ENCODE measurements at regions not wholly inside any gene's neighbourhood (a gene's known extent, or its start where the extent isn't known, plus 50 kb on each side); places are given as distances from the start of the nearest gene placed in this dataset.
"Not testable (repeated sequence)": the region's sequence is repeated elsewhere in the genome, so short reads cannot be mapped to it uniquely, and the experiment has no call there.

DNA sequence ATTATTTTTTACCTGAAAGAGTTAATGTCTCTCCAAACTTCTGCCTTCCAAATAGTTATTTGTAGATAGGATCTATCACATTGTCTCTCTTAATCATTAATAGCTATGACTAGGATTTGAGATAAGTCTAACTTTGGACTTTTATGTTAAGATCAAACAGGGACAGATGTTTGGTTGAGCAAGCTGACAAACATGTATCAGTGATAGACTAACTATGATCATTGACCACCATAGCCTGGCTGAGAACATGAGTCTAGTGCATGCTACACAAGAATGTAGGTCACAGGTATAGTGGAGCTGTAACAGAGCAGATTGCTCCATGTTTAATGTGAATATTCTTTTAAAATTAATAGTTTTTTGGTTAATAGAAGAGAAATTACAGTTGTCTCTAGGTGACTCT lies 52.0 kb downstream of the SYT15B start:
- CTCF ChIA-PET; DNase-seq (ENCODE audit: low read depth, low spot score); H3K4me3 ChIP-seq (ENCODE audit: low read depth, low read length); POLR2A ChIA-PET: not testable (repeated sequence)

DNA sequence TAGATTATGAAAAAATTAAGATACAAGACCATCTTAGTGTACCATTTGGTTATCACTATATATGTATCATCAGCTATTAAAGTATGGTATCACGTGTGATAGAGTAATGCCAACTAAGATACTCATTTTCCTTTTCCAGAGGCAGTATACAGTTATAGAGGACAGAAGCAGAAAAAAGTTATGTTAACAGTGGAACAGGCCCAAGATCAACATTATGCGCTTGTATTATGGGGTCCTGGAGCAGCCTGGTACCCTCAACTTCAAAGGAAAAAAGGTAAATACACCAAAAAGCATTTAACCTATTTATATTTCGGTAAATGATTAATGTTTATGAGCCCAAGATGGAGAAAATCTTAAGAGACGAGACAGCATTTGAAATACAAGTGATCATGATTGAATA lies 52.9 kb downstream of the SYT15B start:
- H3K4me3 ChIP-seq (ENCODE audit: low read depth, low read length); POLR2A ChIA-PET: not testable (repeated sequence)

DNA sequence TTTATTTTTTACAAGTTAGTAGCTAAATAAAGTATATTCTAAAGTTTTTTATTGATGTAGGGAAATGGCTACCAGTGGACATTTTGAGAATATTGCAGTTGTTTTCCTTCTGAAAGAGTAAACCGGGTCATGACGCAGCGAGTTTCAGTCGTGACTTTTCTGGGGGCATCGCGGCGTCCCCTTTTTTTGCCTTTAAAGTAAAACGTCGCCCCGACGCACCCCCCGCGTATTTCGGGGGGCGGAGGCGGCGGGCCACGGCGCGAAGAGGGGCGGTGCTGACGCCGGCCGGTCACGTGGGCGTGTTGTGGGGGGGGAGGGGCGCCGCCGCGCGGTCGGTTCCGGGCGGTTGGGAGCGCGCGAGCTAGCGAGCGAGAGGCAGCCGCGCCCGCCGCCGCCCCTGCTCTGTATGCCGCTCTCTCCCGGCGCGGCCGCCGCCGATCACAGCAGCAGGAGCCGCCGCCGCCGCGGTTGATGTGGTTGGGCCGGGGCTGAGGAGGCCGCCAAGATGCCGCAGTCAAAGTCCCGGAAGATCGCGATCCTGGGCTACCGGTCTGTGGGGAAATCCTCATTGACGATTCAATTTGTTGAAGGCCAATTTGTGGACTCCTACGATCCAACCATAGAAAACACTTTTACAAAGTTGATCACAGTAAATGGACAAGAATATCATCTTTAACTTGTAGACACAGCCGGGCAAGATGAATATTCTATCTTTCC lies 57.5 kb downstream of the SYT15B start:
- POLR2A ChIA-PET; CTCF ChIA-PET; DNase-seq (ENCODE audit: low read depth, low spot score): not testable (repeated sequence)
- peak overlapping the region; percentile 47 for H3K4me3 ChIP-seq (ENCODE audit: low read depth, low read length)

More for the DNA sequence above, 52.9 kb downstream of the SYT15B start:
- DNase-seq (ENCODE audit: low read depth, low spot score); CTCF ChIA-PET: not testable (repeated sequence)

DNA sequence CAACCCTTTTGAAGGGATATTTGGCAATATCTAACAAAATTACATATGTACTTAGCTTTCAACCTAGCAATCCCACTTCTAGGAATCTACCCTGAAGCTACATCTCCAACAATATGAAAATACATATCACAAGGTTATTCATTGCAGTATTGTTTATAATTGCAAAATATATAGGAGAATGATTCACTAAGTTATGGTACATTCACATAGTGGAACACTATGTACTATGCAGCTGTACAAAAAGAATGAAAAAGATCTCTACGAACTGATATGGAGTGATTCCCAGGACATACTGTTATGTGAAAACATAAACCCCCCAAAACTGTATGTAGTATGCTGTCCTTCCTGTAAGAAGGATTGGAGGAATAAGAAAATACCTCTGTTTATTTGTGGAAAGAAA lies 62.1 kb downstream of the SYT15B start:
- POLR2A ChIA-PET; H3K4me3 ChIP-seq (ENCODE audit: low read depth, low read length); DNase-seq (ENCODE audit: low read depth, low spot score); CTCF ChIA-PET: not testable (repeated sequence)

DNA sequence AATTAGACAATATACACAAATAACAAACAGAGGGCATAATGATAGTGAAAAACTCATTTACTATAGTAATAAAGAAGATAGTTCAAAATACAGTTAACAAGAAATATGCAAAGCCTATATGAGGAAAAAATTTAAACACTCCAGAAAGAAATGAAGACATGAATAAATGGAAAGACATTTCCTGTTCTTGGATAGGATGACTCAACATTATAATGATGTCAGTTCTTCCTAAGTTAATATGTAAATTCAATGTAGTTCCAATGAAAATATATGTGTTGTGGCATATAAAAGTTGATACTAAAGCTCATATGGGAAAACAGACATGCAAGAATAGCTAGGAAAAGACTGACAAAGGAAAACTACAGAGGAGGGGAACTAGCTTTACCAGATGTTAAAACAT lies 63.5 kb downstream of the SYT15B start:
- peak; percentile 0 for DNase-seq (ENCODE audit: low read depth, low spot score)
- CTCF ChIA-PET; H3K4me3 ChIP-seq (ENCODE audit: low read depth, low read length); POLR2A ChIA-PET: not testable (repeated sequence)

DNA sequence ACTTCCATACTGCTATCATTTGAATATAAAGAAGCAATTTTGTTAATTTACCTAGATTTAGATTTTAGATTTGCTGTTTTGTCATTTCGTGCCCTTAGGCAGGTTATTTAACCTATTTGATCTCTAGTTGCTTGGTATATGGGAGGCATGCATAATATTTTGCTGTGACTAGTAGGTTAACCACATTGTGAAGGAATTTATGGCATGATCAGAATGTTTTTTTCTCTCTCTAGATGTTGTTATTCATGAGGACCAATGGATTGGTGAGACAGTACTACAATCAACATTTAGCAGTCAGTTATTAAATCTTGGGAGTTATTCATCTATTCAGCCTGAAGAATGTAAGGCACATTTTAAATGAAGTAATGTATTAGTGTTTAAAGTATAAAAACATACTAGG lies 67.2 kb downstream of the SYT15B start:
- POLR2A ChIA-PET; CTCF ChIA-PET; H3K4me3 ChIP-seq (ENCODE audit: low read depth, low read length); DNase-seq (ENCODE audit: low read depth, low spot score): not testable (repeated sequence)

DNA sequence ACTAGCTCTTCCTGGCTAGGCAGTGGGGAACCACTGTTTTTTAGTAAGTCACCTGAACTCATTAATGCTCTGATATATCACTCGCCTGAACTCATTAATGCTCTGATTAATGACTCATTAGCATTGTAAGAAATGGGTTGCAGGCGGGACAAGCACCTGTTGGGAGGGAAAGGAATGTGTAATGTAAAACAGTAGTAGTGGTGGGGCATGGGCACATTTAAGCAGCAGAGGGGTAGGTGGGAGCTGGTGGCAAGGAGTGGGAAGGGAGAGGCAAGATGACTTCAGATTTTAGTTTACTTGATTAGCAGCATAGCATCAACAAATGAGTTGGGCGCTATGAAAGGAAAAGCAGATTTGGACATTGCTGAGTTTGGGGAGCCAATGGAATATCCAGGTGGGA lies 68.2 kb downstream of the SYT15B start:
- CTCF ChIA-PET; H3K4me3 ChIP-seq (ENCODE audit: low read depth, low read length); DNase-seq (ENCODE audit: low read depth, low spot score); POLR2A ChIA-PET: not testable (repeated sequence)

DNA sequence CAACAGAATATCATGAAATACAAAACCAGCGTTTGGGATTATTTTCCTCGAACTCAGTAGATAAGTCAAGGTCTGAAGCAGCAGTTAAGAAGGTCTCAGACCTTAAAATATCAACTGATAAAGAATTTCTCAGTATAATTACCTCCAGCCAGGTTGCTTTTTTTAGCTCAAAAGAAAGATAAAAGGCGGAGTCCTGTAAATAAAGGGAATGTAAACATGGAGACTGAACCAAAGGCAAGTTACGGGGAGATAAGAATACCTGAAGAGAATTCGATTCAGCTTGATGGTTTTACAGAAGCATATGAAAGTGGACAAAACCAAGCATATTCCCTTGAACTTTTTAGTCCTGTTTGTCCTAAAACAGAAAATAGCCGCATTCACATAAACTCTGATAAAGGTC lies 73.1 kb downstream of the SYT15B start:
- DNase-seq (ENCODE audit: low read depth, low spot score); H3K4me3 ChIP-seq (ENCODE audit: low read depth, low read length); CTCF ChIA-PET; POLR2A ChIA-PET: not testable (repeated sequence)

DNA sequence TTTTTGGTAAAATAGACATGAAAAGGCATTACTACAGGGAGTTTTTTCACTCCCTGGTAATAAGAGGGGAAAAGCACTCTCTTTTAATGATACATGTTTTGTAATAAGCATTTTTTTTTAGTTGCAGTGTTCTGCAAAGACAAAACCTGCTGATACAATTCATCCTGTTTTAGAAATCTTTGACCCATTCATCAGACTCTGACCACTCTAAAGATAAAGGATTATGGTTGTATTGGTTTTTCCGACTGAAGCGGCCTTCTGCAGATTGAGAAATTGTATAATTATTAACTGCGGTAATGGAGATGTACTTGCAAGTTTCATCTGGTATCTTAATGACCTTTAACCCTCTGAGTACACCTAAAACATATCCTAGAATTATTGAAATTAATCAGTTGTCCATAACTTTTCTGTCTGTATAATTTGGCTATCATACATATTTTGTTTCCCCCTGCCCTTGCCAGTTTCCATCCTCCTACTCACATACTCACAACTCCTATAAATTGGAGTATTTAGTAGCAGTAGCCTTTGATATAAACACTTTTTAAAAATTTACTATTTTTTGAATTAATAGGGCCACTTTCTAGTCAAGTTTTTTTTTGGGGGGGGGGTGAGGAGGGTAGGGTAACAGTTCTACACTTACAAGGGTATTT lies 79.4 kb downstream of the SYT15B start:
- DNase-seq (ENCODE audit: low read depth, low spot score); POLR2A ChIA-PET; H3K4me3 ChIP-seq (ENCODE audit: low read depth, low read length); CTCF ChIA-PET: not testable (repeated sequence)

DNA sequence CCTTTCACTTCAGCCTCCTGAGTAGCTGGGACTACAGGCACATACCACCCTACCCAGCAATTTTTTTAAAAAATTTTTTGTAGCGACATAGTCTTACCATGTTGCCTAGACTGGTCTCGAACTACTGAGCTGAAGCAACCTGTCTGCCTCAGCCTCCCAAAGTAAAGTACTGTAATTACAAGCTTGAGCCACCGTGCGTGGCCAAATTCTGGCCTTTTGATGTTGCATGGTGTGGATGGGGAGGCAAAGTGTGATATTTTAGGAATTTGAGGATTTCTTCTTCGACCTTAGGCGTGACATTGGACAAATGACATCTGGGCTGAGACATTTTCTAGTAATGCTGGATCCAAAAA lies 81.8 kb downstream of the SYT15B start:
- POLR2A ChIA-PET; DNase-seq (ENCODE audit: low read depth, low spot score); CTCF ChIA-PET; H3K4me3 ChIP-seq (ENCODE audit: low read depth, low read length): not testable (repeated sequence)

DNA sequence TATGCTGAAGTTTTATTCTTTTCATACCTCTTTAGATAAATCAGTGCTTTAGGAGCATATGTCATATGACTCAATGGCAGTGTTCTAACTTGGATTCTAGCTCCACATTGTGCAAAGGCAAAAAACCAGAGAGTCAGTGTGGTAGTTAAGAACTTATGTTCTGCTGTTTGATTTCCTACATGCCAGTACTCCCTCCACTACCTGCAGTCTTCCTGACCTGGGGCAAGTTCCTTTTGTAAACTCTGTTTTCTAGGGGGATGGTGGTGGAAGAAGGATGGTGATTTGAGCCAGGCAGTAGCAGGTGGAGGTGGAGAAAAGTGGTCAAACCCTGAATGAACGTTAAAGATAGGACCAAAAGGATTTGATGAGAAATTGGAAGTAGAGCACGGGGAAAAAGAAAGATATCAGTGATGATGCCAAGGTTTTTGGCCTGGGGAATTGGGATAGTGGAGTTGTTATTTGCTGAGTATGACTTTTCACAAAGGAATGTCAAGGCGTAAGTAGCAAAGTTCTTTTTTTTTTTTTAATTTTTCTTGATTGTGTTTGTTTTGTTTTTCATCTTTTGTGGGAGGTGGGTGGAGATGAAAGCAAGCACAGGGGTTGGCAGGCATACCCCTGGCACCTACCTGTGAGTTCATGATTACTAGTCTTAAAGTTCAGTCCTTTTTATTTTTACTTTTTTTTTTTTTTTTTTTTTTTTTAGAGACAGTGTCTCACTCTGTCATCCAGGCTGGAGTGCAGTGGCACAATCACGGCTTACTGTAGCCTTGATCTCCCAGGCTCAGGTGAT lies 82.3 kb downstream of the SYT15B start:
- CTCF ChIA-PET; H3K4me3 ChIP-seq (ENCODE audit: low read depth, low read length); POLR2A ChIA-PET; DNase-seq (ENCODE audit: low read depth, low spot score): not testable (repeated sequence)

DNA sequence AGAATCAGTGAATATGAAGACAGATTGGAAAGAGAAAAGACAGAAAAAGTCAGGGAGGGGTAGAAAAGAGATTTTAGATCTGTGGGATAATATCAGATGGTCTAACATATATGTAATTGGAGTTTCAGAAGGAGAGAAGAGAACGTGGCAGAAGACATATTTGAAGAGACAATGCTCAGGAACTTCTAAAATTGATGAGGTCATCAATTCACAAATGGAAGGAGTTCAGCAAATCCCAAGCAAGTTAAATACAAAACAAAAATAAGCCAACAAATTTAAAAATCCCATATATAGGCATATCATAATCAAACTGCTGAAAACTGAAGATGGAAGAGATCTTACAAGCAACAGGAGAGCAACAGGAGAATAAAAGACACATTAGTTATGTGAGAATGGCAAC lies 87.3 kb downstream of the SYT15B start:
- CTCF ChIA-PET; DNase-seq (ENCODE audit: low read depth, low spot score); POLR2A ChIA-PET; H3K4me3 ChIP-seq (ENCODE audit: low read depth, low read length): not testable (repeated sequence)

DNA sequence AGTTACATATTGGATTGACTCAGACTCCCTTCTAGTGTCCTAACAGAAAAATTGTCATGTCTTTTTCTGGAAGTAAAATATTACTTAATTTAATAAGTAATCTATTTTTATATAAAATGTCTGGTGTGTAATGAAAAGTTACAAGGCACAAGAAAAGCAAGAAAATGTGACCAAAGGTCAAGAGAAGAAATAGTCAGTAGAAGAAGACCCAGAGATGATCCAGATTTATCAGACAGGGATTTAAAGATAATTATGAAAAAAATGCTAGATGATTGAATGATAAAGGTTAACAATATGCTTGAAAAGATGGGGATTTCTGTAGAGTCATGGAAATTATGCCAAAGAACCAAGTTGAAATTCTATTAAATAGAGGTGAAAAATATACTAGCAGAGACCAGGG lies 87.8 kb downstream of the SYT15B start:
- DNase-seq (ENCODE audit: low read depth, low spot score); CTCF ChIA-PET: not testable (repeated sequence)

DNA sequence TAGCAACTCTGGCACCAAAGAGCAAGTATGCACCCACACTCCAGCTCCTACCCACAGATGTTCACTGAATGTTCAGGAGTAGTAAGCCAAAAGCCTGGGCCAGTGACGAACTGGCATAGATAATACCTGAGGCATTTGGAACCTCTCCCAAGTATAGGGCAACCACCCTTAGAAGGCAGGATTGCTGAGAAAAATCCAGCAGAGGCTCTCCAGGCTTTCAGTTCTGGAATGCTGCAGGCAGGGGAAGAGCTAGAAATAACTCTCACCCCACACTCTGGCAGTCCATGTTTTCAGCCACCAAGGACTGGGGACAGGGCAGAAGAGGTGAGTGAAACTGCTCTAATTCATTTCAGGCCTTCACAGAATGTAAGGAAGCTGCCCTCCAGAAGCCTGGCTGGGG lies 90.3 kb downstream of the SYT15B start:
- POLR2A ChIA-PET; H3K4me3 ChIP-seq (ENCODE audit: low read depth, low read length); DNase-seq (ENCODE audit: low read depth, low spot score); CTCF ChIA-PET: not testable (repeated sequence)

More for the DNA sequence above, 87.8 kb downstream of the SYT15B start:
- H3K4me3 ChIP-seq (ENCODE audit: low read depth, low read length); POLR2A ChIA-PET: not testable (repeated sequence)

DNA sequence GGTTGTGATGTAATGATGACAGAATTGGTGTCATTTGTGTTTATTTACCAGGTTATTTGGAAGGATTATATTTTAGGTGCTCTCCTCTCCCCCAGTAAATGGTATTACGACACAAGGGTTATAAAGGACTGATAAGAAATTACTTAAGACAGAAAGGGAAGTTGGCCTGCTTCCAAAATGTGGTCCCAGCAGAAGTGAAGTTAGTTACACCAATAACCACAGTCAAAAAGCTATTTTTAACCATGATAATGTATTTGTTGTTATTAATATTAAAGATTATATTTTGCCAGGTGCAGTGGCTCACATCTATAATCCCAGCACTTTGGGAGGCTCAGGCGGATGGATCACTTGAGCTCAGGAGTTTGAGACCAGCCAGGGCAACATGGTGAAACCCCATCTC lies 92.5 kb downstream of the SYT15B start:
- H3K4me3 ChIP-seq (ENCODE audit: low read depth, low read length); DNase-seq (ENCODE audit: low read depth, low spot score); POLR2A ChIA-PET; CTCF ChIA-PET: not testable (repeated sequence)

DNA sequence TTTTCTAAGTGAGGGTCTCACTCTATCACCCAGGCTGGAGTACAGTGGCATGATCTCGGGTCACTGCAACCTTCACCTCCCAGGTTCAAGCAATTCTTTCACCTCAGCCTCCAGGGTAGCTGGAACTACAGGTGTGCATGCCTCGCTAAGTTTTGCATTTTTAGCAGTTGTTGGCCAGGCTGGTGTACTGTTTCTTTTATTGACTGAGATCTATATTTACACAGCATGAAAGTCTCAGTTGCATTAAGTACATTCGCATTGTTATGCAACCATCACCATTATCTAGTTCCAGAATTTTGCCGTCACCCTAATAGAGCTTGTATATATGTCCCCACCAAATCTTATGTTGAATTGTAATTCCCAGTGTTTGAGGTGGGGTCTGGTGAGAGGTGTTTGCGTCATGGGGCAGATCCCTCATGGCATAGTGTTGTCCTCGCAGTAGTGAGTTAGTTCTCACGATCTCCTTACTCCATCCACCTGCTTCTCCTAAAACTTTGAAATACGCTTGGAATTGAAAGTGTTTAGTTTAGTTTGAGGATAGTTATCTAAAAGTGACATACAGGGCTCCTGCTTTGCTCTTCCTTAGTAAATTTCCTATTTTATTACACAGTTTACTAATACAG lies 101.3 kb downstream of the SYT15B start:
- CTCF ChIA-PET; H3K4me3 ChIP-seq (ENCODE audit: low read depth, low read length); DNase-seq (ENCODE audit: low read depth, low spot score); POLR2A ChIA-PET: not testable (repeated sequence)

DNA sequence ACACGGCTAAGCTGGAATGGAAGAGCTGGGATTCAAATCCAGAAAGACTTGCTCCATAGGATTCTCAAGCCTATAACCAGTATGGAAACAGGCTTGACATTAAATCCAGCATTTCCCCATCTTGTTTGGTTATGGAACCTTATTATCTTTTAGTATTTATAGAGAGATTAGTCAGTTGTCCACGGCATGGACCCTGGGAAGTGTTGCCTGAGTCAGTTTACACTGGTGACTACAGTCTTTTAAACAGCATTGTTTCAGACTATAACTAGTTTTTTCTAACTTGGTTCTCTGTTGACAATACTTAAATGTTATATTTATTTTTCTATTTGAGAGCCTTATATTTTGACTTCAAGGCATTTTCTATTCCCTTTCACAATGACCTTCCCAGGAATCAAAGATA lies 106.7 kb downstream of the SYT15B start:
- CTCF ChIA-PET, POLR2A ChIA-PET: not testable (repeated sequence)

More for the DNA sequence above, 106.7 kb downstream of the SYT15B start:
- not testable (repeated sequence) for DNase-seq (ENCODE audit: low read depth, low spot score); H3K4me3 ChIP-seq (ENCODE audit: low read depth, low read length)
